ENCODE measurements at regions not wholly inside any gene's neighbourhood (a gene's known extent, or its start where the extent isn't known, plus 50 kb on each side); places are given as distances from the start of the nearest gene placed in this dataset.

DNA sequence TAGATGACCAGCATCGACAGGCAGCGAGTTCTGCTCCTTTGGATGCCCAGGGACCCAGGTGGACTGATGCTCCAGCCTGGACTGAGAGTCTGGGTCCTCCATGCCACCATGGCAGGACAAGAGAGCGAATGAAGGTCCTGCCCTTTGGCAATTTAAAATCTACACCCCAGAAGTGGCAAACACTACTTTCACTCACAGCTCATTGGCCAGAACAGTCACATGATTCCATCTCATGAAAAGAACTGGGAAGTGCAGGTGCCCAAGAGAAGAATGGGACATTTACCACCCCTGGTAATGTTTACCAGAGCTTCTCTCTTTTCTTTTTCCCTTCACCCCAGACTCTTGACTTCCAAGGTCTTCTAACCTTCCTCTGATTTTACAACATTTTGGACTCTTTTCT, 87.8 kb upstream of the SLCO3A1 start:
- DNase-seq = no peak

DNA sequence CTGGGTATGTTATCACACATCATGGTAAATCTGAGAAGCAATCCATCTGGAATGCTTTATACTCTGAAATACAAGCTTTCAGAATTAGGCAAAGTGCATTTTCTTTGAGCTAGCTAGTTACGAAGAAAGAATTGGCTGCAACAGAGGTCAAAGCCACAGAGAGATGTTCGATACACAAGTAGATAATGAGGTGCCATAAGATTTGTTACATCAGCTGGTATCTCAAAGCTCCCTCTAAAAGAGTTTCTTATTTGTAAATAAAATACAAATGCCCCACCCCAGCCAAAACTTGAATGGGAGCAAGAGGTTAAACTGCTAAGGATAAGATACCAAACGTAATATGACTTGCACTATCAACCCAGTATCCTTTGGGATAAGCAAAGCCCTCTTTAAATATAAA, 84.0 kb upstream of the SLCO3A1 start:
- no peak for DNase-seq

DNA sequence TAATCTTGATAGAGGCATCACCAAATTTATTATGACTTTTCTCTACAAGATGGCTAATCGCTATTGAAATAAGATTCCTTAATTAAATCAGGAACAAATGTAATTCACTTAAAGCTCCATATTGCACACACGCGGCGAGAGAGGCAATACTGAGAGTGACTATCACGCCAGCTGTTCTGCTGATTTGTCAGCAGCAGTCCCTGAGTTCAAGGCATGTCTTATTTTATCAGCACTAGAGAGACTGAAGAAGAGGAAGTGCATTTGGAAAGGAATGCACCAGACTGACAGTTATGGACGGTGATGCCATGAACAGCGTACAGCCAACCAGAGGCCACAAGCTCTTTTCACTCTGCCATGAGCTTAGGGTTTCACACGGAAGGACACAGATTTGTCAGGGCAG, 83.6 kb upstream of the SLCO3A1 start:
- no peak for DNase-seq

DNA sequence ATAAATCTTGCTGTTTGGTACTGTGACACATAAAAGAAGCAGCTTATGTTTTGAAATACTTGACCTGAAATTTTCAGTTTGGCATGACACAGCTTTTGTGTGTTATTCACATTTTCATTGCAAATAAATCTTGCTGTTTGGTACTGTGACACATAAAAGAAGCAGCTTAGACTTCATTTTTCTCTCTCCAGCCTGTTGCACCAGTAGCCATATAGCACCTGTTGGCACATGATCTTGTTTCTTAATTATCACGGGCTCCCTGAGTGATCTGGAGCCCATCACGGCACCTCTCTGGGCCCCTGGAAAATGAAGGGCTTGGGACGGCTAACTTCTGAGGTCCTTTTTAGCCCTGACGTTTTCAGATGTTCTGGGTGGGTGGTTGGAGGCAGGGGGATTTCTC, 77.4 kb upstream of the SLCO3A1 start:
- DNase-seq = no peak

DNA sequence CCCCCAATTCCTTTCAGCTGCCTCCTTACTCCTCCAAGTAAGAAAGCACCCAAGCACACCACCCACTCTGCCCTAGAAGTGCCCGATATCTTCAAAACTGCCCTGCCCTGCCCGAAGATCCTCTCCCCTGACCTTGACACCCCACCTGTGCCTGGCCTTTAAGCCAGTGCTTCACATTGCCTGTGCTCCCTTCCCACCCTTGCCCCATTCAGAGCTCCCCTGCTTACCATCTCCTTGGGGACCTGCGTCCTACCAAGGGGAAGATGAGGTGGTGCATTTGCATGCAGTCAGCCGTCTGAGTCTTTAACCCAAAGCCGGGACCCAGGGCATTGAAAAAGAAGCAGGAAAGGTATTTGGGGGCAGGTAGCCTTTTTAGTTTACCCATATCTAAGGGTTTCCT, 73.5 kb upstream of the SLCO3A1 start:
- DNase-seq = no peak

DNA sequence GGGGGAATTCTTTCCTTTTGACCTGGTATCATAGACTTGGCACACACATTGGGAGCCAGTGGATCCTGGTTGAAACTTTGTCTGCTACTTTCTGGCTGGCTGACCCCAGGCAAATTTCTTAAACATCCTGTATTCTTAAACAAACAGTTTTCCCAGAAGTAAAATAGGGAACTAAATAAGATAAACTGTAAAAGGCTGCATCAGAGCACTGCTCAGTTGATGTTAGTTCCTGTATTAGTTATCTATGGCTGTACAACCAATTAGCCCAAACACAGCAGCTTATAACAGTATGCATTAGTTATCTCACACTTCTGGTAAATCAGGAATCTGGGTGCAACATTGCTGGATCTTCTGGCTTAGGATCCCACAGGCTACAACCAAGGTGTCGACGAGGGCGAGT, 73.1 kb upstream of the SLCO3A1 start:
- DNase-seq = no peak

DNA sequence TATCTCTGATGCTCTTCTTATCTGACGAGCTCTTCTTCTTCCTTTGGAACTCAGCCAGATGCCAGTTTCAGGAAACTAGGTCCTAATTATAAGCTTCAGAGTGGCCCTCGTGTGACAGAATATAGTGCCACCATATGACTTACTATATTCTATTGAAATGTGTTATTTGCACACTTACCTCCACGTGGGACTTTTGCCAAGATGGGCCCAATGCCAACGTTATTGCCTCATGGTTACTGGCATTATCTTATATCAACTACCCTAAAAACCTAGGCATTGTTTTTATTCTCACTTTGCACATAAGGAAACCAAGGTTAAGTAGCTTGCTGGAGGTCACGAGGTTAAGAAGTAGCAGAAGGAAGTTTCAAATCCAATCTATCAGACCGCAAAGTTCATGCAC, 71.3 kb upstream of the SLCO3A1 start:
- no peak for DNase-seq

DNA sequence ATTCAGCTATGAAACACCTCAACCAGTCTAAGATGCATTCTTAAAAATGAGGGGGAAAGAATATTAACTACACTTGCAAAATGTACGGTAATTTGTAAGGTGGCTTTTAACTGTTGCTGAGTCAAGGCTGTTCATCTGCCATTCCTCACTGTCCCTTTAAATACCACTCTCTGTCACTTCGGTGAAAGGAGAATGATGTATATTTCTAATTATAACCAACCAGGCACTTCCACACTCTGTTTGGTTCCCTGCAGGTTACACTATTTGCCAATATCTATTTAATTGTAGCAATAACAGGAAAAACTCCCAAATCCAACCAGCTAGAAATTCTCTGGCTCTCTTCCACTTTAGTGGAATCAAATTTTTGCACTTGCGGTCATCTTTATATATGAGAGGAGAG, 70.5 kb upstream of the SLCO3A1 start:
- no peak for DNase-seq

DNA sequence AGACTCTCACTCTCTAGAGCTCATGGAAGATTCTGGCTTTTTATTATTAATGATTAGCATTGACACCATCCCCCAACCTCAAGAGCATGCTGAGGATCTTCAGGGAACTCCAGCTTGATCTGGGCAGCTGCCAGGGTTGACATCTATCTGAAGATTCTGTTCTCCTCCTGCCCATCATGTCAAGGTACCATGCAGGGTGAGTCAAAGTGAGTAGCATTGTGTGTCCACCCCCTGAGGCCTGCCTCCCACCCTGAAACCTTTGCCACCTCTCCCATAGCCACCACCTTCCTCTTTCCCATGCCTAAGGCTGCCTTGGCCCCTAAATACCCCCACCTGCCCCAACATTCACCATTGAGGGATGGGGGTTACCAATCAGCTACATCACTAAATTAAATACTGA, 70.1 kb upstream of the SLCO3A1 start:
- DNase-seq = no peak

DNA sequence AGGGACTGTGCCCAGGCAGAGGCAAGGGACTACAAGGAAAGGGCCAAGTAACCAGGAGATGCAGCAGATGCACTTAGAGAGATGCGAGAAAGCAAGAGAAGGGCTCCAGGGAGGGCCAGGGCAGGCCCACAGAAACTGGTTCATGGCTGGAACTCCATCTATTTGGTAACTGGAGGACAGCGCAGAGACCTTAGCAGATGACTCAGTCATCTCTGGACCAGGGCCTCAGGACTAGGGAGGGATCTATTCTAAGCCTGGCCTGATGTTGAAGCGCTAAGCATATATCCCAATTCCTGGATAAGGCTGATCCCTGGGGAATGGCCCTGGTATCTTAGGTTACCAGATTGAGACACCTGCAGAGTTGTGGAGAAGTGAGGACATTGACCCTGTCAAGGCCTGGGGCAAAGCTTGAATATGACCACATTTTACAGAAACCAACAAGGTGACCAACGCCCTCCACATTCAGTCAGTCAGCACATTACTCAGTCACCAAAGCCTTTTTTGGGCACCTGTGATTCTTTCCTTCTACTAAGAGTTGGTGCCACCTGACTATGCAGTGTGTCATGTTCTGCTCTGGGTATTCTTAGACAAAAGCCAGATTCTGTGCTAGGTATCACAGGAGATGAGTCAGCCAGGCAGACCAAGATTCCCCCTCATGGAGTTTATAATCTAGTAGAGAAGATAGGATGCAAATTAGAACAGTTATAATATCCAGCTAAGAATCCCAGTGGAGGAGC, 68.4 kb upstream of the SLCO3A1 start:
- DNase-seq = no peak

DNA sequence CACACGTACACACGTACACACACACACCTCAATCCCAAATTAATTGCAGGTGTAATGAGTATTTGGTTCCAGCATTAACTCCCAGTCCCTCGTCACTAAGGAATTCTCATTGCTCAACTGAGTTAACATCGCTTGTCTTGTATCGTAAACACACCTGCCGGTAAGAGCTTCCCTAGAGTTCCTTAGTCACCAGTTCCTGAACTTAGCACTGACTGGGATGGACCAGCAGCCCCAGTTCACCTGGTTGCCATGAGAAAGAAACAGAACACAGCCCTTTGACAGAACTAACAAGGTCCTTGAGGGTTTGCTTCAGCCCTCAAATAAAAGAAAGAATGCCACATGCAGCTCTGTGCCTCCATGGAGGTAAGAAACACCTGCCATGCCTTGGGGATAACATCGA, 66.3 kb upstream of the SLCO3A1 start:
- DNase-seq = no peak

DNA sequence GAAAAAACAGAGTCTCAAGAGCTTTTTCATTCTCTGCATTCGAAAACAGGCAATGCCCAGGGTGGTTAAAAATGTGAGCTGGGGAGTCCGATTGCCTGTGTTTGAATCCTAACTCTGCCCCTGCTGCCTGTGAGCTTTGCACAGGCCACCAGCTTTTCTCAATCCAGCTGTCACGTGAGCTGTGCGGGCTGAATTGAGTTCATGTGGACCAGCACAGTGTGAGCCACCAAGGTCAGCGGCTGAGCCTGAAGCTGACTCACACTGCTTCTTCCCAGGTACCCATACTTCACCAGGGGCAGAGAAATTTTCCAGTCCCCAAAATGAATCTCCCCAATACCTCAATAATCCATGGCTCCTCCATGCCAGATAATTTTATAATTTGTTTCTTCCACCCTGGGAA, 64.4 kb upstream of the SLCO3A1 start:
- no peak for DNase-seq

DNA sequence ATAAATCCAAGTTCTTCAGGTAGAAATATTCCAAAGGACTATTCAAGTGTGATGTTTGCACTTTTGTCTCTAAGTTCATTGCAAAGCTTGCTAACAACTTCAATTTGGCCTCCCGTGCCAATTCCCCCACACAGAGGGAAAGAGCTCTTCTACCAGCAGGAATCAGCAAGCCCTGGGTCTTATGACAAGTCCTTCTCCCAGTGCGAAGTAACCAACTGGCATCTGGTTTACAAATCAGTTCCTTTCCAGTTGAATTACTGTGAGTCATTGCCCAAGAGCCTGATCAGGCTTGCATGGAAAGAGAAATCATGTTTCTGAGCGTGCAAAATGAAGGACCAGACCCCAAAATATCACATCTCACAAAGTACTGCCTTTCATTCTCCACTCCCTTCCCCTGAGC, 62.7 kb upstream of the SLCO3A1 start:
- DNase-seq = no peak

DNA sequence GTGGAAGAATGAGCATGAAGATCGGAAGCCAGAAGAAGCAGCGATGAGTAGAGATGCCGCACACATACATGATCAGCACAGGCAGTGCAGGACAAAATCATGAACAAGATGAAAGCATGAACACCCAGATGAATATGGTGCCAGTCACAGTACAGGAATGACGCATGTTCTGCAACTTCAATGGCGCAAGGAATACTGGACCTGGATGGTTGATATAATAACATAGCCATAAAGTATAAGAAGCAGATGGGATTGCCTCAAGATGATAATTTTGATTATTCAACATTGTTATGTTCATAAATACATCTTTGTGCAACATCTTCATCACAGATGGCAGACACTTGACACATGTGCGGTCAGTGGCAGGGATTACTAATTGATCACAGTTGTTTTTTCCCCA, 59.7 kb upstream of the SLCO3A1 start:
- no peak for DNase-seq

DNA sequence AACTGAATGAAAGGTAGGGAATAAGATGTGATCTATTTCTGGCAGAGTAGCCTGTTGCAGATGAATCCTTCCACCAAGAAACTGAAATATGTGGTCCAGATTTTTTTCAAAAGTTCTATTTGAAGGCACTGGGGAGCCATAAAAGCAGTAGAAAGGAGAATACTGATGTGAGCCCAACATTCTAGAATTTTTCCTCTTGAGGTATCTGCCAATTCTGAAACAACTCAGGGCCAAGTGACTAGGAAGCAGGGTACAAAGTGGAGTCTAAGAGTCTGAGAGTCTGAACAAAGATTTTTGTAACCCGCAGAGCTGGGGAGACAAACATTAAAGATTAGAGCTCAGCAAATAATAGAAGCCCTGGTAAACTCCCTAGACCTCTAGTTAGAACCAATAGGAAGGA, 58.3 kb upstream of the SLCO3A1 start:
- no peak for DNase-seq

DNA sequence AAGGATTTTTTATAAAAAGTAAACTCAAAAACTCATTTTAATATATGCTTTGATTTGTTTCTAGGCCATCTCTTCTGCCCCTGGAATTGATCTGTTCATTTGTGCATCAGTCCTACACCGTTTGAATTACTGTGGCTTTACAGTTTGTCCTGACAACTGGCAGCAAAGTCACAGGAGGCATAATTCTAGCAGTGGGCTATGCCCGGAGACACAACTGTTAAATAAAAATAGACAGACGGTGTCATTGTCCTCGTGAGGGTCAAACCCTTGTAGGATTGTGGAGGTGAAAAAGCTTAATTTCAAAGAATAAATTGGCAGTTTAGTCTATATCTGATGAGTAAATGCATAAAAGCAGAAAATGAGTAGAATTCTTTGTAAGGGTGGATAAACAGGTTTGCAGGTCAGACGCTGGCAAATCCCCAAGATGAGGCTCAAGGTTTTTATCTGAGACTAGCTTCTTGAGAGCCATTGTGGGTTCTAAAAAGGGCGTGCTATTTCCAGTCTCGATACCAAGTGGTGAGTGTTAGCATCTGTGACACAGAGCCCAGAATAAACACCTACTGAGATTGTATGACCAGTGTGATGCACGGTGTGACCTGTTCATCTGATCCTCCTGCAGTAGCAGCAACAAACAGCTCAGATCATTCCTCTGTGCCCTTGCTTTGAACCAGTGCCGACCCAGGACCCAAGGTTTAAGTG, 51.5 kb upstream of the SLCO3A1 start:
- no peak for DNase-seq

DNA sequence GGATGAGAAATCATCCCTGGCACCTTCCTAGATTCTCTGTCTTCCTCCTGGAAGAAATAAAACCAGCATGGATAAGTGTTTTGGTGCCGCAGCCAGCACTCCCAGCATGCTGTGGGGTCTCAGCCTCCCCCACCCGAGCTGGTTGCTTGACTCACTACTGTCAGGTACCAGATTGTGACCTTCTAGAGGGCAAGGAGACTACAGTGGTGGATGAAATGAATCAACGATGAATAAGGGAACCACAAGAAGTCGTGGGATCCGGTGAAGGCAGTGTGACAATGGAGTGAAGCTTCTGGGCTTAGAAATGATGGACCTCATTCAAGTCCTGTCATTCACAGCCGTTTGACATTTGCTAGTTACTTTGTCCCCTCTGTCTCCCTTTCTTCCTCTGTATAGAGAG, 50.2 kb upstream of the SLCO3A1 start:
- no peak for DNase-seq
